ENCODE measurements at regions not wholly inside any gene's neighbourhood (a gene's known extent, or its start where the extent isn't known, plus 50 kb on each side); places are given as distances from the start of the nearest gene placed in this dataset.

DNA sequence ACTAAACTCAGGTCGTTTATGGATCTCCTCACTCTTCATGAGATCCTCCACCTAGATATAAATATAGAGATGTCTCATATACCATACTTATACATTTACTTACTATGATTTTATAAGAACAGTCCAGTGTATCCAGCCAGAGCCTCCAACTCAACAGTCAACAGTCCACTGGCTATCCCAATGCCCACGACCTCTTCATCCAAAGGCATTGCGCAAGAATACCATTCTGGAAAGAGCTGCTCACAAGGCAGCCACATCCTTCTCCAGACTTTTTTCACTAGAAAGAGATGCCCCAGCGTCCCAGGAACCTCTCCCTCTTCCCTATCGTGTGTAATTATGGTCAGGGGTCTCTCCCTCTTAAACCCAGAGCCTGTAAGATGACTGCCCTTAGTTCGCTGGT is 448.8 kb downstream of the LRATD1 start:
- no peak for TF ChIP-seq GATA3 (IDR thresholded peaks at IDR 0.05; ENCODE audit: low read depth, low read length)
- no peak for TF ChIP-seq GATA2 (IDR thresholded peaks at IDR 0.05; ENCODE audit: low read depth, low read length)

Measured in SH-SY5Y (cell line).